8988T (cell line): ENCODE measurements at regions not wholly inside any gene's neighbourhood (a gene's known extent, or its start where the extent isn't known, plus 50 kb on each side); places are given as distances from the start of the nearest gene placed in this dataset.

Source experiments
- DNase-seq: peaks from one replicate; pipeline ENCODE4 v3.0.0; 2011

DNA sequence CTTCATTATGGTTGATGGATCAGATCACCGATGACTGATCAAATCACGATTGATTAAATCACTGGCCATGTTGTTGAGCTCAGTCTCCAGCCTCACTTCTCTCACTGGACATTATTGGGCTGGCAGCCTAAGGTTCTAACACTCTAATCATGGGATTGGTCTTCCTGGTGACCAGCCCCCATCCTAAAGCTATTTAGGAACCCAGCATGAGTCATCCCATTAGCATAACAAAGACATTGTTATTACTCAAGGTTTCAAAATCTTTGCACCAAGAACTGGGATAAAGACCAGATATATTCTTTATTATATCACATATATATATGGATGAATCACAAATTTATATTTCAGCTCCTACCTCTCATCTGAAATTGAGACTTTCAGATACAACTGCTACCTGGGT, 272.1 kb upstream of the IL12B start:
- no peak for DNase-seq

DNA sequence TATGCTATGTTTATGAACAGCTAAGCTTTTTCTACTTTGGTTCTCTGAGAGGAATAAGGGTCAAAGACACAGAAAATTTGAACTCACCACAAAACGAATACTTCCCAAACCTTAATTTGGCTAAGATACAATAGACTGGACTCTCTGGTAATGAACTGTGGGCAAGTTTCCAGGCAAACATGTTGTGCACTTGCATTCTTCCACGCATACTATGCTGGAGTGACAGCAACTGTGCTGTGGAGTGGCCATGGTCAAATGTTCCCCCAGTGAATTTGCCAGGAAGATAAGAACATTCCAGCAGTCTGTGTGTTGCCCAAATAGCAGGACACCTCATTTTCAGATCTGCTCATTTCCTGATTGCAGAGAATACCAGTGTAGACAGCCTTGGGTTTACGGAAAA, 275.3 kb upstream of the IL12B start:
- no peak for DNase-seq

DNA sequence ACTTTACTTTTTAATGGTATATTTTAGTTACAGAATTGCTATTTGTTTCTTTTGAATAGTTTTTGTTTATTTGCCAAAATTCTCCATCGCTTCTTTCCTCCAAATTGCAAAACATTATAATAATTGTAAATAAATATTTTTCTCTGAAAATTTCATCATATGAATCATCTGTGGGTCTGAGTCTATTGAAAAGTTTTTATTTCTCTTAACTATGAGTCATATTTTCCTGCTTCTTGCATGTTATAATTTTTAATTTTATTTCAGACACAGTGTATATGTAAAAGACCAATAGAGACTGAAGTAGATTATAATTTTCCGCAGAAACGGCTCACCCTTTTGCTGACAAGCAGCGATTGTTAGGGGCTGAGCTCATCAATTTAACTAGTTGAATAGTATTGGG, 279.1 kb upstream of the IL12B start:
- DNase-seq: no peak

DNA sequence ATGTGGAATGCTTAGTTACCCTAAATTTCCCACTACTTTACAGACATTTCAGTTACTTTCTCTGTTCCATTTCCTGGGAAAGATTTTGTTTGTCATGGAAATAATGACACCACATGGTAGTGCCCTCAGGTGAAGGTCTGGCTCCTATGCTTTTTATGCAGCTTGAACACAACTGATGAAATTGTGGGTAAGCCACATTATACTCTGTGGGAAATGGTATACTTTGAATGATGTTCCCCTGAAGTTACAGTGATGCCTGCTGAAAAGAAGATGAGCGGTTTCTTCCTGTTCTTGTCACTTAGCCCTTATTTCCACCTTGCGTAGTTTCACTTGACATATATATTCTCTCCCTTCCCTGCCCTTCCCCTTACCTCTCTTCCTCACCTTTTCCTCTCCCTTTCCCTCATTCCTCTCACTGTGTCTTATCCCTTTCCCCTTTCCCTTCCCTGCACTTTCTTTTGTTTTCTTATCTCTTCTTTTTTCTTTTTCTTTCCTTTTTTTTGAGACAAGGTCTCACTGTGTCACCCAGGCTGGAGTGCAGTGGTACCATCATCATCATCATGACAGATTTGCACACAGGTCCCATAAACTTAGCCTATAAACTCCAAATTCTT, 280.8 kb upstream of the IL12B start:
- DNase-seq: no peak

DNA sequence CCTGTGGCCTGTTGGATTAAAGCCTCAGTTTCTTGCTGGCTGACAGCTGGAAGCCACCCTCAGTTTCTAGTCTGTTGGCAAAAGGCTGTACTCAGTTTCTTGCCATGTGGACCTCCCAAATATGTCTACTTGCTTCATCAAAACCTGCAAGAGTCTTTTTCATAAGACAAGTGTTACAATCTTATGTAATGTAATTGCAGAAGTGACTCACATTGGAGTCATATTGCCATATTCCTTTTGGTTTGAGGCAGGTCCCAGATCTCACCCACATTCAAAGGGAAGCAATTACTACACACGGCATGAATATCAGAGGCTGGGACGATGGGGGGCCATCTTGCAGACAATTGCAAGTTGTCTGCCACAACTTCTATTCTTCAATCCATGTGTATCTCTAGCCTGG, 286.7 kb upstream of the IL12B start:
- DNase-seq: no peak

DNA sequence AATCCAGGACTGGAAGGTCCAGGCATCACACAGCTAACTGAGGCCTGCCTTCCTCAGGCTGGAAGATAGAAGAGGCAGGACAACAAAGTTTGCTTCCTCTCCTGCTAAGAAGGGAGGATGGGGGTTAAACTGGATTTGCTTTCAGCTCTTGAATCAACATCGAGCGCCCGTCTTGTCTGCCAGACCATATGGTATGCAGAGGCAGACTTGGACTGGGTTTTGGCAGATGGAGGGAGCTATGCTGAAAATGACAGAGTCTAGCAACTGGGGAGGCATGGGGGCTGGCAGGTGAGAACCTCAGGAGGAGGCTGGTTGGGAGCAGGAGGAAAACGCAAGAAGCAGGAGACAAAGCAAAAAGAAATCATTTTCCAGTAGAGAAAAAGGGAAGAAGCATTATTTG, 289.5 kb upstream of the IL12B start:
- no peak for DNase-seq

DNA sequence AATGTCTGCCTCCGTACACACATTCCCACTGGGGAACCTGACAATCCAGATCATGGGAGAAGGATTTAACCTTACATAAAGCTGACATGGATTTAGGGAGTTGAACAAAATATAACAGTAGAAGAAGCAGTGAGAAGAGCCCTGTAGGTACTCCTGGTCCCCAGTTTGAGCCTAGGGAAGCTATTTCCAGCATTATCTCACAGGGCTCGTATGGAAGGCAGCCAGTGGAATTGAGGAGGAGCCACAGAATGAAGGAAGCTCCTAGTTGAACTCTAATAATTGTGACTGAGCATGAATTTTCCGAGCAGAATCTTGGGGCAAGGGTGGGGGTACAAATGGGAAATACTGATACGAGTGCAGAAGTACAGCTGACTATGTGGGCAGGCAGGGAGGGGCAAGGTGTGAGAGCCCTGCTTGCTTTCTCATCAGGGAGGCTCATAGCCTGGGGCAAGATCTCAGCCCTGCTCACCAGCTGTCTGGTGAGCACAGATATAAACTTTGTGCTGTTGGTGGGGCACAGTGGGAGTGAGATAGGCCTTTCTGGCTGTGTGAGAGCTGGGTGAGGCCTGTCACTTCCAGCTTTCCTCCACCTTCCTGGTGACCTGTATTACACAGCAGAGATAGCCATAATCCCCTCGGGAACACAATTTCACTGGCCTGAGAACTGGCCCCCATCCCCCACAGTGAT, 290.7 kb upstream of the IL12B start:
- DNase-seq: no peak

DNA sequence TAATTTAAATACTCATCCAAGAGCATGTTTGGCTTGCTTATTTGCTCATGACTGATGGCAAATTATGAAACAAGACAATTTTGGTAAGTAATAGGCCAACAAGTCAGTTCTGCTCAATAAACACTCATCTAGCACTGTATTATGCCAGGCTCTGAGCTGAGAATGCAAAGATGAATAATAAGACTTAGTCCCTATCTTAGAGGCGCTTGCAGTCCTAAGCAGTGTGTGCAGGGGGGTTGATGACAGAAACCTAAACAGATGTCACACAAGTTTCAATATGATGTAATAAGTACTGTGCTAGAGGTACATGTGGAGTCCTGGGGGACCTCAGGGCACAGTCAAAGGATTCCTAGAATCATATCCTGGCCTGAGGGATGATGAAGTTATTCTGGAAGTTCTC, 287.6 kb upstream of the ADRA1B start:
- DNase-seq: no peak

DNA sequence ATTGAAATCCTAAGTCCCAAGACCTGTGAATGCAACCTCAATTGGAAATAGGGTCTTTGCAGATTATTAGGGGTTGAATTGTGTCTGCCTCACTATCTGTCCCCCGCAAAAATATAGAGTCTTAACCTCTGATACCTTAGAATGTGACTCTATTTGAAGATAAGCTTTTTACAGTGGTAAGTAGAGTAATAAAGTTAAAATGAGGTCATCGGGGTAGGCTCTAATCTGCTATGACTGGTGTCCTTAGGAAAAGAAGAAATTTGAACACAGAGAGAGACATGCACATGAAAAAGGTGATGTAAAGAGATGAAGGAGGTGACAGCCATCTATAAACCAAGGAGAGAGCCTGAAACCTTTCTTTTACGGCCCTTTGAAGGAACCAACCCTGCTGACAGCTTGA, 287.1 kb upstream of the ADRA1B start:
- DNase-seq: no peak

DNA sequence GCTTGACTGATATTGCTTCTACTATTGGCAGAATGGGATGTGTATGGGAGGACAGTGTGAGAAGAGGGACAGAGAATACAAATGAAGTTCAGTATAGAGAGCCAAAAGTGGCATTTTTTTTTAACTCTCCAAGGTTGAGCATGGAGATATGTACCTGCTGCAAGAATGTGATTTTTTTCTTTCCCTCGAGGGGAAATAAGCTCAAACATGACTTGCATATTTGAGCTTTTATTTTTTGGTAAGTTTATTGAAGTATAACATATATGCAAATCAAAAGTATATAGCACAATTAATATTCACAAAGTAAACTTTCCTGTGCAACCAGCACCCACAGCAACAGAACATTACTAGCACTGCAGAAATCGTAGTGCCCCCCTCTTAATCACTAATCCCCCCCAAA, 285.7 kb upstream of the ADRA1B start:
- DNase-seq: no peak

DNA sequence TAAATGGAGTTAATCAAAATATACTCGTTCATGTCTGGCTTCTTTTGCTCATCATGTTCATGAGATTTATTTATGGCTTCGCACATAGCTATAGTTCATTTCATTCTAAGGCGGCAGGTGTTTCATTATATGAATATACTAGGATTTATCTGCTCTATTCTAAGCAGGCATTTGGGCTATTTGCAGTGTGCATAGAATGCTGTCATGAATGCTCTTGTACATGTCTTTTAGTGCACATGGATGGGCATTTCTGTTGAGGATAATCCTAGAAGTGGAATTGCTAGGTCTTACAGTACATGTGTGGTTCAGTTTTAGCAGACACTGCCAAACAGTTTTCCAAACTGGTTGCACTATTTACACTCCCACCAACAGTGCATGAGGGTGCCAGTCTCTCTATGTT, 285.3 kb upstream of the ADRA1B start:
- DNase-seq: no peak

DNA sequence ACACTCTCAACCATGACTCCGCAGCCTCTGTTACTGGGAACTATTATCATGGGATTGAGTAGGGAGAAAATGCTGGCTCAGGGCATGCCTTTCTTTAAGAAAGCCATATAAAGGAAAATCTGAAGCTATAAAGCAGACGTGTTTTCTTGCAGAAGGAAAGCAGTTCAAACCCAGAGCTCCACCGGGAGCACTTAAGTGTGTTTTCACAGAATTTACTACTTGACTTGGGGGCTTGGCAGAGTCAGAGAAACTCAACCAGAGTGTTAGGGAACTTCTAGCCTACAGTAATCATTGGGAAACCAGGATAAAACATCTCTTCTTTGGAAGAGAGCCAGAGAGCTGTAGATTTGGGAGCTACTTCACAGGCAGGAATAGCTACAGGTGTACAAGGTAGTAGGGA, 283.4 kb upstream of the ADRA1B start:
- no peak for DNase-seq

DNA sequence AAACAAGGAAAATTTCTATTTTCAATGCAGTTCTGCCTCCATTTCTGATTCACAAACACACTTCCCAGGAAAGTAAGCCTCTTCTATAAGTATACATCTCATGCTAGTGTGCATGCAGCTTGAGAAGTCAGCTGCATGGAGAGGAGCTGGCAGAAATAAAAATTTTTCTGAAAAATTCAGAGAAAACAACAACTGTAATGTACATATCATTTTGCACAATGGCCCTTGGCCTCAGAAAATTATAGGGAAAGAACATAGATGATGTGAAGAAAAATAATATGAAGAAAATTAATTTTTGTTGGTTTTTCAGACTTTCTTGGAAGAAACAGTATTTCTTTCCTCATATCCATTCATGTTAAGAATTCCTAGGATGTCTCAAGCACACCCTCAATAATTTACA, 277.8 kb upstream of the ADRA1B start:
- no peak for DNase-seq

DNA sequence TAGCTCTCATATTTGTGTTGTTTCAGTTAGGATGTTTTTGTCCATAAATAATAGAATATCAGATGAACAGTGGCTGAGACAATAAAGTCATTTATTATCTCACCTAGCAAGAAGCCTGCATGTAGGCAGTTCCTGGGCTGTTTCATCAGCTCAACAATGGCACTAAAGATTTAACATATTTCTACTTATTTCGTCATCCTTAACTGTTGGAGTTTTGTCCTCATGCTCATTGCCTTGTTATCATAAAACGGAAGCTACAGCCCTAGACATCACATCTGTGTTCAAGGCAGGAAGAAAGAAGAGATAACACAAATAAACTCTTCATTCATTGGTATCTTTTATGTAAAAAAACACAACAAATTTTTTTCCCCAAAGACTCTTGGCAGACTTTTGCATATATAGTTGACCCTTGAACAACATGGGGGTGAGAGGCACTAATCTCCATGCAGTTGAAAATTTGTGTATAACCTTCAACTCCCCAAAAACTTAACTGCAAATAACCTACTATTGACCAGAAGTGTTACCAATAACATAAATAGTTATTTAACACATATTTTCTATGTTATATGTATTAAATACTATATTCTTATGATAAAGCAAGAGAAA, 277.2 kb upstream of the ADRA1B start:
- DNase-seq: no peak

DNA sequence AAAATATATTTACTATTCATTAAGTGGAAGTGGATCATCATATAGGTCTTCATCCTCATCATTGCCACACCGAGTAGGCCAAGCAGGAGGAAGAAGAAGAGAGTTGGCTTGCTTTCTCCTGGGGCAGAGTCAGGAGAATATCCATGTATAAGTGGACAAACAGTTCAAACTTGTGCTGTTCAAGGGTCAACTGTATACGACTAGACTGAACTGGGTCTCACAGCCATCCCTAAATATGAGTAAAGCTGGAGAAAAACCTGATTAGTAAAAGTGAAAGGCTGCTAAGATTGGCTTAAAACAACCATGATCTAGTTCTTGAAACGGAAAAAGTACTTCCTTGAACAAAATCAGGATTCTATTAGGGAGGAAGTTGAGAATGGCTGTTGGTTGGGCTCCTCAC, 276.7 kb upstream of the ADRA1B start:
- DNase-seq: no peak

DNA sequence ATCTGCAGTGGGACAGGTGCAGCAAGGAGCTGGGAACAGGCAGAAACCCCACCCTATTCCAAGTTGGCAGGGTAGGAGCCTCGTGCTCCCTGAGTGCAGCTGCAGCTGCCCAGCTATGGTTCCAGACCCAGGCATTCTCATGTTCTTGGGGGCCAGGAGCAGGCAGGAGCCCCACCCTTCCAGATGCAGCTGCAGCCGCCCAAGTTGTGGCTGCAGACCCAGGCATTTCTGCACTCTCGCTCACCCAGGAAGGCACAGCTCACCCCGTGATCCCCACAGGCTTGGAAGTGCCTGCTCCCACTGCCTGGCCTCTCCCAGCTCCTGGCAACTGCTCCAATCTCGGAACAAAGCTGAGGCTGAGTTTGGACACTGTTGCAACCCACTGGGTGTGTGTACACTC, 275.8 kb upstream of the ADRA1B start:
- DNase-seq: no peak

DNA sequence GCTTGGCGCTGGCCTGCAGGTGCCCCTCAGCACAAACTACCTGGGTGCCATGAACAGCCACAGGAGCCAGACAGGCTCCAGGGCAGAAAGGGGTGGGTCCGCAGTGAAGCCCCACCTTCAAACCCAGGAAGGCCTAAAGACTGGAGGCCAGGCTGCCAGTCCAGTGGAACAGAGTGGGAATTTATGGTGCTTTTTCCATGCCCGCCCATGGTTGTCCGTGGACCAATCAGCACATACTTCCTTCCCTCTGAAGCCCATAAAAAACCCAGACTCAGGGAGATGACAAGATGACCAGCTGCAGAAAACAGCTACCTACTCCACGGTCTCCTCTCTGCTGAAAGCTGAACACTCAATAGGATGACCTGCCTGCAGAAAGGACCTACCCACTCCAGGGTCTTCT, 275.4 kb upstream of the ADRA1B start:
- no peak for DNase-seq

DNA sequence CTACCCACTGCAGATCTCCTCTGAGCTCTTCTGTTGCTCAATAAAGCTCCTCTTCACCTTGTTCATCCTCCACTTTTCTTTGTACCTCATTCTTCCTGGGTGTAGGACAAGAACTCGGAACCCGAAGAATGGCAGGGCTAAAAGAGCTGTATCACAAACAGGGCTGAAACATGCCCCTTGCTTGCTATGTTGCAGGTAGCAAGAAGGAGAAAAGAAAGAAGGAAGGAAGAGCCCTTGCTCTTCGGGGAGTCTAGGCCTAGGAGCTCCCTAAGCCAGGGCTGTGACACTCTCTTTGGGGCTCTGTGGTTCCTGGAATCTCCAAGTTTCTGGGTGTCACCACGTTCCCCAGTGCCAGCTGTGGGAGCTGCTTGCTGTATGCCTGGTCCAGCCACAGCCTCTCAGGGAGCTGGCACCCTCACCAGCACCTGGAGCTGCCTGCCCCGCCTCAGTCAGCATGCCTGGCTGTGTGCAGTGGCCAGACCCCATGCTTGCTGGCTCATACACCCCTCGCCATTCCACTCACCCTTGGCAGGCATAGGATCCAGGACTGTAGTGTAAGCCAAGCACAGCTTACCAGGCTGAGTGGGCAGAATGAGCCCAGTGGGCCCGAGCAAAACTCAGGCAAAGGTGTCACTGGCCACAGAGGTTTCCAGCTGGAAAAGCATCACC, 274.8 kb upstream of the ADRA1B start:
- no peak for DNase-seq

DNA sequence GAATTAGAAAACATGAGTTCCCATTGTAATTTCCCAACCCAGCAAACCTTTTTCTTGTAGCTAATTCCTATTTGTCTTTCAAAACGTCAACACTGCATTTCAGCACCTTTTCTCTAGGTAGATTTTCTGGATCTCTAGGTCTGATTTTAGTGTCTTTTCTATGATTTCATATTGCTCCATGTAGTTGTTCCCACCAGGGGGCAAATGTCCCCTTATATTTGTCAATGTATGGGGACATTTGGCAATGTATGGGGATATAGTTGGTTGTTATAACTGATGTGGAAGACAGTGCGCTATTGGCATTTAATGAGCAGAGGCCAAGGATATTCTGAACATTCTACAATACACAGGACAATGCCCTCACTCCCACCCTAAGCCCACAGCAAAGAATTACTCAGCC, 273.9 kb upstream of the ADRA1B start:
- DNase-seq: no peak

DNA sequence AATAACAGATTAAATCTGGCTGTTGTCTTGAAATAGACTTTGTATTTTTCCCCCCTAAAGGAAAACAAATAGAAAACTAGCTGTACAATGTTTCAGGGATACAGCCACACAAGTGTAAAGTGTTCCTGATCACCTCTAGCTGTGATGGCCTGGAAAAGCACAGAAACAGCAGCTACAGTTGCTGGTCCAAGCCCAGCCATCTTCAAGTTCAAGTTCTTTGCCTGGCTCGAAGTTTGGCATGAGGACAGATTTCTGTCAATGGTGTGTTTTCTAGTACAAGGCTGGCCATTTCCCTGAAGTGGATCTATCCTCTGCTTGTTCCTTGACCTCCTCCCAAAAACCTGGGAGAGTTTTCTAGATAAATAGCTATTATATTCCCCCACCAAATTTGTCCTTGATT, 272.2 kb upstream of the ADRA1B start:
- DNase-seq: no peak

DNA sequence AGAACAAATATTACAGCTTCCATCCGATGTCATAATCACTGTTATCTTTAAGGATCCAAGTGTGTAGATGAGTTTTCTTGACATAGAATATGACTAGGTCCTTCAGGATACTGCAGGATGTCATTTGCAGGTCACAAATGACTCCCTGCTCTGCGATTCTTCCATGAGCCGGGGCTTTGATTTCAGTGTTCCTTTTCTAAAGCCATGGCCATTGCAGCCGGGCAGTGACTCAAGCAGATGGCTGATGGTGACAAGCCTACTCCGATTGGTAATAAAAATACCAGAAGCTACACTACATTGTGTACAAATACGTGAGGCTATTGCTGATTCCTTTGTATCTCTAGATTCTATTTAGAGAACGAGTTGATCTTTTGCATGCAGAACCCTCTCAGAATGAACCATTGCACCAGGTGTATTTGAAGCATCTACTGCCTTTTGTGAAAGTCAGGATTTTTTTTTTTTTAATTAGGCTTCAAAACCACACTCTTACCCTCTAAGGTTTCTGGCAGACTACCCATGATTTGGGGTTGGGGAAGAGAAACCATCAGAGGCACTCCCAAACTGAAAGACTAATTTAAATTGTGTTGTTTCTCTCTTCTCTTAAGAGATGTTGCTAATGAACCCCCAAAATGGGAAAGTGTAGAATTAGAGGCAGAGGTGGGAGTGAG, 271.0 kb upstream of the ADRA1B start:
- no peak for DNase-seq

DNA sequence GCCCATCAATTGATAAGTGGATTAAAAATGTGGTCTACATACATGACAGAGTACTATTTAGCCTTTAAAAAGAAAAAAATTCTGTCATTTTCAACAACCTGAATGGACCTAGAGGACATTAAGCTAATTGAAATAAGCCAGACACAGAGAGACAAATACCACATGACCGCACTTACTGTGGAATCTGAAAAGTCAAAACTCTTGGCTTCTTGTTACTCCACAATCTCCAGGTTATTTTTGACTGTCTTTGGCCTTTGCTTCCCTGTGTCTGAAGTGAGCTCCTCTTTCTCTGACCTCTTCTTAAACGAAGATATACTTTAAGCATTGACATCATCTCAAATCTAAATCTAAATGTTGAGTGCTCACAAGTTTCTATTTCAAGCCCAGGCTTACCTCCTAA, 265.5 kb upstream of the ADRA1B start:
- no peak for DNase-seq

DNA sequence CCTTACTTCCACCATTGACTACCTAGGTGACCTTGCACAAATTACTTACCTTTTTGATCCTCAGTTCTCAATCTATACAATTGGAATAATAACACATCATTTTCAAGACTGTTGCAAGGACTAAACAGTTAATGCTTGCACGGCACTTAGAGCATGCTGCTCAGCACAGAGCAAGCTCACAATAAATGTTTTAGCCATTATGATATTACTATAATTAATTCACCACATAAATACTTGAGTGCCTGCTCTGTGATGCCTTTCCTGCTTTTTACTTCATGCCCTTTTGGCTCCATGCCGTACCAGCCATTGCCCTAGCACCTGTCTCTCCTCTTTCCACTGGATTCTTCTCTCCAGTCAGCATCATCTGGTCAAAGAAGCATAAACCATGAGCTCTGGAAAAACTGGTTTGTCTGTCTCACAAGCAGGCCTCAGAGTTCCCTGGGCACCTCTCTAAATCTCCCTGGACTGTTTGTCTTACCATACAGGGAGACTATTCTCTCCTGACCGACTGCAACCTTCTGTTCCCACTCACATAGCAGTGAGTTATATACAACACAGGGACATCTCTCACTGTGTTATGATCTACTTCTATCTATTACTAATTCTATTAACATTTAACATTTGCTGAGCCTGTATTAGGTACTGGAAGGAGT, 260.4 kb upstream of the ADRA1B start:
- DNase-seq: no peak
